A549 (cell line): ENCODE measurements at regions not wholly inside any gene's neighbourhood (a gene's known extent, or its start where the extent isn't known, plus 50 kb on each side); places are given as distances from the start of the nearest gene placed in this dataset.

ENCODE experiments used
- ATAC-seq, 2 experiments: fragments of 200-7000 bp in 1 of 2; fragments of >200 bp in 1 of 2; cut with Nextera tagmentation in 1 of 2; cut with Tn5 transposase in 1 of 2; 3 replicates each; pipeline versions ENCODE4 v1.8.0 to v1.9.1; 2018 to 2020; ENCODE audit warnings: mild to moderate bottlenecking in 1 of 2, moderate library complexity in 1 of 2
- CTCF ChIA-PET: fragments of 300-600 bp; sonication (Branson Sonifier 250); formaldehyde crosslinking; extraction: SDS; loops from one replicate; lab custom pipeline; 2021; ENCODE audit warnings: antibody characterized with exemption, inconsistent platforms; lab: Yijun Ruan, JAX
- POLR2A ChIA-PET: fragments of 350-600 bp; formaldehyde crosslinking; extraction: SDS; loops from one replicate; lab custom pipeline; 2021; ENCODE audit warnings: antibody characterized with exemption, inconsistent platforms; lab: Yijun Ruan, JAX
- DNase-seq, 2 experiments: peaks; one replicate each; pipeline versions ENCODE4 v3.0.0 to v3.0.0-alpha.2; 2011 to 2016; ENCODE audit warnings: low read depth in 1 of 2, low spot score in 1 of 2
- FAIRE-seq: peaks from 2 replicates; lab custom pipeline; 2011; peaks lifted over from hg19 to GRCh38; lab: Jason Lieb, UNC
- H3K27ac ChIP-seq, 2 experiments: fragments of >200 bp; sonication (Bioruptor Twin); formaldehyde crosslinking; 3 replicates each; pipeline ENCODE4 v1.5.1; 2016 to 2017
- H3K4me1 ChIP-seq: fragments of >200 bp; sonication (Bioruptor Twin); formaldehyde crosslinking; 3 replicates; pipeline ENCODE4 v1.6.1; 2016
- H3K4me2 ChIP-seq: fragments of >200 bp; sonication (Bioruptor Twin); formaldehyde crosslinking; 3 replicates; pipeline ENCODE4 v1.6.1; 2016
- H3K4me3 ChIP-seq: fragments of >200 bp; sonication (Bioruptor Twin); formaldehyde crosslinking; 3 replicates; pipeline ENCODE4 v1.5.1; 2016
- H3K9me3 ChIP-seq: fragments of >200 bp; sonication (Bioruptor Twin); formaldehyde crosslinking; 3 replicates; pipeline ENCODE4 v1.6.1; 2016
- ATOH8 ChIP-seq: fragments of 250-450 bp; sonication (Bioruptor Pico); IDR thresholded peaks from 2 replicates; pipeline ENCODE4 v1.5.0; 2020; ENCODE audit warnings: low read depth, mild to moderate bottlenecking, moderate library complexity
- BHLHE40 ChIP-seq: IDR thresholded peaks from 2 replicates; pipeline ENCODE4 v1.6.1; 2012; ENCODE audit warnings: low read depth, low read length, inconsistent platforms
- CBX2 ChIP-seq: fragments of 200-600 bp; sonication (generic); IDR thresholded peaks from 2 replicates; pipeline ENCODE4 v1.6.1; 2016; ENCODE audit warnings: low read depth, mild to moderate bottlenecking, borderline replicate concordance
- CHD2 ChIP-seq: fragments of 150-350 bp; IDR thresholded peaks from 2 replicates; pipeline ENCODE4 v1.6.1; 2014; ENCODE audit warnings: low read length; ENCODE audit not compliant: partially characterized antibody
- CHD4 ChIP-seq: fragments of 200-600 bp; sonication (generic); IDR thresholded peaks from 2 replicates; pipeline ENCODE4 v1.6.1; 2016; ENCODE audit warnings: antibody characterized with exemption, mild to moderate bottlenecking, borderline replicate concordance
- FOSB ChIP-seq: fragments of 250-450 bp; sonication (Bioruptor Pico); IDR thresholded peaks from 2 replicates; pipeline ENCODE4 v1.5.0; 2020; ENCODE audit warnings: mild to moderate bottlenecking, moderate library complexity
- FOSL2 ChIP-seq, 2 experiments: fragments of 450-650 bp in 1 of 2; fragments of >200 bp in 1 of 2; sonication (Bioruptor Twin) in 1 of 2; formaldehyde crosslinking; IDR thresholded peaks; 2 replicates each; pipeline versions ENCODE4 v1.5.0 to v1.6.1; 2016 to 2020; ENCODE audit warnings: mild to moderate bottlenecking in 1 of 2, moderate library complexity in 1 of 2
- FOXS1 ChIP-seq: fragments of 250-450 bp; sonication (Bioruptor Pico); IDR thresholded peaks from 2 replicates; pipeline ENCODE4 v1.5.0; 2020; ENCODE audit warnings: mild to moderate bottlenecking, moderate library complexity
- GATA3 ChIP-seq: IDR thresholded peaks from 2 replicates; pipeline ENCODE4 v1.6.1; 2012; ENCODE audit warnings: borderline replicate concordance
- HES2 ChIP-seq: fragments of >200 bp; sonication (Bioruptor Twin); formaldehyde crosslinking; IDR thresholded peaks from 2 replicates; pipeline ENCODE4 v1.6.1; 2016
- HOXB5 ChIP-seq: fragments of 250-450 bp; sonication (Bioruptor Pico); IDR thresholded peaks from 2 replicates; pipeline ENCODE4 v1.5.0; 2020; ENCODE audit warnings: mild to moderate bottlenecking, moderate library complexity
- JUN ChIP-seq, 2 experiments: fragments of >200 bp; sonication (Bioruptor Twin); formaldehyde crosslinking; IDR thresholded peaks; 2 replicates in 1 of 2; 3 replicates in 1 of 2; pipeline ENCODE4 v1.6.1; 2016 to 2017
- JUNB ChIP-seq: fragments of >200 bp; sonication (Bioruptor Twin); formaldehyde crosslinking; IDR thresholded peaks from 2 replicates; pipeline ENCODE4 v1.6.1; 2016
- KDM5A ChIP-seq: fragments of 200-600 bp; sonication (generic); IDR thresholded peaks from 2 replicates; pipeline ENCODE4 v1.6.1; 2016; ENCODE audit warnings: antibody characterized with exemption, mild to moderate bottlenecking
- MAX ChIP-seq: IDR thresholded peaks from 2 replicates; pipeline ENCODE4 v1.6.1; 2012
- MAZ ChIP-seq: fragments of 150-350 bp; IDR thresholded peaks from 2 replicates; pipeline ENCODE4 v1.6.1; 2014; ENCODE audit warnings: antibody characterized with exemption, low read depth, low read length, borderline replicate concordance
- NFE2L2 ChIP-seq: fragments of 150-350 bp; conservative IDR thresholded peaks from 2 replicates; pipeline ENCODE4 v1.6.1; 2014; ENCODE audit warnings: low read length
- NPAS2 ChIP-seq: fragments of 250-450 bp; sonication (Bioruptor Pico); IDR thresholded peaks from 2 replicates; pipeline ENCODE4 v1.8.0; 2022; ENCODE audit warnings: mild to moderate bottlenecking, moderate library complexity, borderline replicate concordance
- PHF8 ChIP-seq: fragments of 200-600 bp; sonication (generic); IDR thresholded peaks from 2 replicates; pipeline ENCODE4 v1.6.1; 2016; ENCODE audit warnings: low read depth, mild to moderate bottlenecking, antibody characterized with exemption, moderate library complexity, borderline replicate concordance
- POLR2A ChIP-seq: IDR thresholded peaks from 2 replicates; pipeline ENCODE4 v1.6.1; 2012; ENCODE audit warnings: mild to moderate bottlenecking, low read length
- RAD21 ChIP-seq, 2 experiments: fragments of >200 bp in 1 of 2; sonication (Bioruptor Twin) in 1 of 2; formaldehyde crosslinking in 1 of 2; IDR thresholded peaks in 1 of 2; conservative IDR thresholded peaks in 1 of 2; 2 replicates in 1 of 2; 3 replicates in 1 of 2; pipeline ENCODE4 v1.6.1; 2012 to 2018; ENCODE audit warnings: inconsistent platforms in 1 of 2
- RFX5 ChIP-seq: fragments of 450-650 bp; IDR thresholded peaks from 2 replicates; pipeline ENCODE4 v1.7.1; 2014; ENCODE audit warnings: antibody characterized with exemption, mild to moderate bottlenecking, moderate library complexity
- SMC3 ChIP-seq: fragments of >200 bp; sonication (Bioruptor Twin); formaldehyde crosslinking; IDR thresholded peaks from 3 replicates; pipeline ENCODE4 v1.6.1; 2018; ENCODE audit warnings: inconsistent platforms
- SREBF2 ChIP-seq: fragments of 450-650 bp; IDR thresholded peaks from 2 replicates; pipeline ENCODE4 v1.6.1; 2014; ENCODE audit warnings: mild to moderate bottlenecking, moderate library complexity
- ZFP36 ChIP-seq: fragments of 450-650 bp; IDR thresholded peaks from 2 replicates; pipeline ENCODE4 v1.6.1; 2014; ENCODE audit warnings: borderline replicate concordance; ENCODE audit not compliant: partially characterized antibody
- WGBS: methylation state at CpG from one replicate; pipeline ENCODE4 v1.1.6; 2017; ENCODE audit errors: missing lambda C conversion rate; 5-methylcytosine and 5-hydroxymethylcytosine counted together

- TF ChIP-seq ATOH8 (CRISPR knock-in tag) = no peak
- no peak for TF ChIP-seq BHLHE40
- TF ChIP-seq CBX2 = no peak
- no peak for TF ChIP-seq HOXB5 (CRISPR knock-in tag)
- TF ChIP-seq NPAS2 = no peak
- no peak for TF ChIP-seq CHD2
- TF ChIP-seq, all 56 proteins: peak for 0
Measured at GRCh38 chr9:103287361-103287760, 292.2 kb downstream of the CYLC2 start (continued).

- H3K4me2 ChIP-seq = no peak overlapping the region
- no peak for ATAC-seq
- CTCF ChIA-PET = no interaction called here
- TF ChIP-seq MAX (no peak), SMC3 (no peak), HOXB5 (CRISPR knock-in tag) (no peak)
- TF ChIP-seq, all 56 proteins: peak for 0
- Histone ChIP-seq H3K9me3 (no peaks in the 10 kb centered on the region), H3K4me1 (no peaks in the 10 kb centered on the region), H3K27ac (no peak overlapping the region), H3K4me3 (no peak overlapping the region)
- POLR2A ChIA-PET = no interaction called here
- DNase-seq (no peak), FAIRE-seq (no peak)
- WGBS = 20% methylated on average over 1 of the region's 1 CpG
Measured at GRCh38 chr9:103296189-103296588, 301.1 kb downstream of the CYLC2 start.

GRCh38 chr9:103301051-103301450, 305.9 kb downstream of the CYLC2 start:
- DNase-seq (no peak), FAIRE-seq (no peak), ATAC-seq (no peak)
- TF ChIP-seq ZFP36 (no peak), MAZ (no peak), JUN (IDR thresholded peaks at IDR 0.05) (no peak), HES2 (no peak), FOSB (no peak), PHF8 (no peak), NFE2L2 (no peak), MAX (no peak), HOXB5 (CRISPR knock-in tag) (no peak), FOXS1 (no peak), GATA3 (no peak), POLR2A (no peak)
- Histone ChIP-seq H3K4me2 (no peak overlapping the region), H3K4me1 (no peaks in the 10 kb centered on the region), H3K9me3 (no peaks in the 10 kb centered on the region), H3K4me3 (no peak overlapping the region), H3K27ac (no peak overlapping the region)
- ChIA-PET POLR2A (no interaction called here), CTCF (no interaction called here)
- 20% methylated on average over 2 of the region's 2 CpGs for WGBS

GRCh38 chr9:103304797-103305196, 309.7 kb downstream of the CYLC2 start:
- FAIRE-seq = no peak
- TF ChIP-seq HES2 (no peak), MAZ (no peak), GATA3 (no peak), KDM5A (no peak), JUNB (no peak), RAD21 (conservative IDR thresholded peaks at IDR 0.05 in 1 of 2, IDR thresholded peaks at IDR 0.05 in 1 of 2) (no peak), CHD4 (no peak), SMC3 (no peak), BHLHE40 (no peak), MAX (no peak), RFX5 (no peak), ATOH8 (CRISPR knock-in tag) (no peak), FOSL2 (IDR thresholded peaks at IDR 0.05) (no peak), FOSL2 (CRISPR knock-in tag; IDR thresholded peaks at IDR 0.05) (no peak), SREBF2 (no peak)
- no peaks in the 10 kb centered on the region for H3K9me3 ChIP-seq
- WGBS = 3% methylated on average over 1 of the region's 1 CpG
- ChIA-PET POLR2A (no interaction called here), CTCF (no interaction called here)
- no peak overlapping the region for H3K4me2 ChIP-seq
- DNase-seq = no peak
- ATAC-seq = no peak
- H3K4me1 ChIP-seq = no peaks in the 10 kb centered on the region
- no peak overlapping the region for H3K4me3 ChIP-seq
- no peak overlapping the region for H3K27ac ChIP-seq
